ENCODE measurements at regions not wholly inside any gene's neighbourhood (a gene's known extent, or its start where the extent isn't known, plus 50 kb on each side); places are given as distances from the start of the nearest gene placed in this dataset.

DNA sequence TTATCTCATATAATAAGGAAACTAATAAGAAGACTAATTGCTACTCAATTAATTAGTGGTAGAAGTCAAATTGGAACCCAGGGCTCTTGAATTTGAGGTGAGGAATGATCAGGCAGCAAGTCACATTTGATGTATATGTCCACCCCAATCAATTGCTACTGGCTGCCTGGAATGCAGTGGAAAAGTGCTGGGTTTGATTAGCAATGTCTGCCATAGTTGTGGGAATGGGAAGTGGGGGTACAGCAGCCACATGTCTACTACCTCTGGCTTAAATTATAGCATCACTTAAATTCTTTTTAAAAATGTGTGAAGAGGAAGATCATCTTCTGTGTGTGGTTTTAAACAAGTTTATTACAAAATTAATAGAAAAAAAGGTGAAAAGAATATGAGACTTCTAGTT, 50.8 kb upstream of the NAV2 start:
- no peak for TF ChIP-seq POLR2A (IDR thresholded peaks at IDR 0.05)
- no peak for TF ChIP-seq CTCF (IDR thresholded peaks at IDR 0.05)
- TF ChIP-seq POLR2AphosphoS5 (IDR thresholded peaks at IDR 0.05): no peak
